ENCODE measurements at regions not wholly inside any gene's neighbourhood (a gene's known extent, or its start where the extent isn't known, plus 50 kb on each side); places are given as distances from the start of the nearest gene placed in this dataset.

GRCh38 chr1:80673935-80674597 lies 1126.7 kb upstream of the ADGRL2 start:
- no peak overlapping the region for H3K4me3 ChIP-seq (ENCODE audit: low read length)
- DNase-seq (ENCODE audit: low read depth): no peak
- TF ChIP-seq, protein P1, sequence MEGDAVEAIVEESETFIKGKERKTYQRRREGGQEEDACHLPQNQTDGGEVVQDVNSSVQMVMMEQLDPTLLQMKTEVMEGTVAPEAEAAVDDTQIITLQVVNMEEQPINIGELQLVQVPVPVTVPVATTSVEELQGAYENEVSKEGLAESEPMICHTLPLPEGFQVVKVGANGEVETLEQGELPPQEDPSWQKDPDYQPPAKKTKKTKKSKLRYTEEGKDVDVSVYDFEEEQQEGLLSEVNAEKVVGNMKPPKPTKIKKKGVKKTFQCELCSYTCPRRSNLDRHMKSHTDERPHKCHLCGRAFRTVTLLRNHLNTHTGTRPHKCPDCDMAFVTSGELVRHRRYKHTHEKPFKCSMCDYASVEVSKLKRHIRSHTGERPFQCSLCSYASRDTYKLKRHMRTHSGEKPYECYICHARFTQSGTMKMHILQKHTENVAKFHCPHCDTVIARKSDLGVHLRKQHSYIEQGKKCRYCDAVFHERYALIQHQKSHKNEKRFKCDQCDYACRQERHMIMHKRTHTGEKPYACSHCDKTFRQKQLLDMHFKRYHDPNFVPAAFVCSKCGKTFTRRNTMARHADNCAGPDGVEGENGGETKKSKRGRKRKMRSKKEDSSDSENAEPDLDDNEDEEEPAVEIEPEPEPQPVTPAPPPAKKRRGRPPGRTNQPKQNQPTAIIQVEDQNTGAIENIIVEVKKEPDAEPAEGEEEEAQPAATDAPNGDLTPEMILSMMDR (conservative IDR thresholded peaks at IDR 0.05; ENCODE audit: low read depth, low read length): no peak

DNA sequence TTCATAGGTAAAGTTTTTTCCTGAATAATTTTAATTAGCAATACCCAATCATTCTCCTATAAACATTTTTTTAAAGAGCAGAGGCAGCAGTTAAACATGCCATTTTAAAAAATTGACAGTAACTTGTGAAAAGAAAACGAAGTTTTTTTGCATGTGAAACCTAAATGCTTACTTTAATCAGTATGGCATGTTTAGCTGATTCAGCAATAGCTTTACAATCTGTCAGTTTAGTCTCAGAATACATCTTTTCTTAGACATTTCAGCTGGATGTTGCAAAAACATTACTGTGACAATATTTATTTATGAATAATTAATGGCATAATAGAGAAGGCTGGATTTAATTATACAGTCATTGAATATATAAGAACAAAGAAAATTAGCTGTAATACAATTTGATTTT lies 1132.4 kb upstream of the ADGRL2 start:
- TF ChIP-seq, protein P1 (conservative IDR thresholded peaks at IDR 0.05; ENCODE audit: low read depth, low read length): no peak
- H3K4me3 ChIP-seq (ENCODE audit: low read length): no peak overlapping the region
- DNase-seq (ENCODE audit: low read depth): no peak

DNA sequence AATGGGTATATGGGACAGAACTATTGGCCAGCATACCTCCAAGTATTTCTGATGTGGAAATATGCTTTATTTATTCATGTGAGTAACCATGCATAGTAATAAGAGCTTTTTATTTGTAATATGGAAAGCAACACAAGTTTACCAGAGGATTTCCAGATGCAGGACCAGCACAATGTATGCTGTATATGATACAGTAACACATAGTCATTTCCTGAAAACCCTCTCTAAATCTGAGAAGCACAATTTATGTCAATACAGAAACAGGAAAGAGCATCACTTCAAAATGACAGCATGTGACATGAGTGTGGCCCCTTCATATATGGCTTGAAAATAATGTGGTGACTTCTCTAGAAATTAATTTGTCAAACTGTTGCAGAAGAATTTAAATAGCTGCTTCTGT lies 1134.7 kb upstream of the ADGRL2 start:
- H3K4me3 ChIP-seq (ENCODE audit: low read length): no peak overlapping the region
- DNase-seq (ENCODE audit: low read depth): no peak
- TF ChIP-seq, protein P1 (conservative IDR thresholded peaks at IDR 0.05; ENCODE audit: low read depth, low read length): no peak

DNA sequence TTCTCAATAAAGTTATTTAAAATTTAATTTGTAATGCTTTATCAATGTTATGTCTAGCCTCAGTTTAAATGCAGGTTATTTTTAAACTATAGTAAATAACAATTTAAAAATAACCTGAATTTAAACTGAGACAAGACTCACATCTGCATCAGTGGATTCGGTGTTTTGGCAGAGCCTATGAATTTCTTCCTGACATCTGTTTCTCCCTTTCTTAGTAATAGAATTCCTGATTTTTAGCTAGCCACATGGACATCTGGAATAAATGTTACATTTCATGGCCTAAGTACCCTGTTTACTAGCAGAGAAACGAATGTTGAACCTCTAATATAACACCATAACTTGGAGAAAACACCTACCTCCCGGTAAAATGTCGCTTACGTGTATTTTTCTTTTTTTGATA lies 1141.6 kb upstream of the ADGRL2 start:
- no peak for DNase-seq (ENCODE audit: low read depth)
- TF ChIP-seq, protein P1 (conservative IDR thresholded peaks at IDR 0.05; ENCODE audit: low read depth, low read length): no peak
- no peak overlapping the region for H3K4me3 ChIP-seq (ENCODE audit: low read length)

- TF ChIP-seq, protein P1 (conservative IDR thresholded peaks at IDR 0.05; ENCODE audit: low read depth, low read length): no peak
- no peak for DNase-seq (ENCODE audit: low read depth)
- H3K4me3 ChIP-seq (ENCODE audit: low read length): no peak overlapping the region
Observed at GRCh38 chr1:80657707-80658106, 1143.0 kb upstream of the ADGRL2 start.

GRCh38 chr1:80657044-80657643 lies 1143.6 kb upstream of the ADGRL2 start:
- TF ChIP-seq, protein P1 (conservative IDR thresholded peaks at IDR 0.05; ENCODE audit: low read depth, low read length): no peak
- no peak for DNase-seq (ENCODE audit: low read depth)

GRCh38 chr1:80656641-80657040 lies 1144.1 kb upstream of the ADGRL2 start:
- no peak overlapping the region for H3K4me3 ChIP-seq (ENCODE audit: low read length)
- TF ChIP-seq, protein P1 (conservative IDR thresholded peaks at IDR 0.05; ENCODE audit: low read depth, low read length): no peak
- DNase-seq (ENCODE audit: low read depth): no peak

More at GRCh38 chr1:80657044-80657643, 1143.6 kb upstream of the ADGRL2 start:
- H3K4me3 ChIP-seq (ENCODE audit: low read length): no peak overlapping the region
